Caco-2 (cell line): ENCODE measurements at regions not wholly inside any gene's neighbourhood (a gene's known extent, or its start where the extent isn't known, plus 50 kb on each side); places are given as distances from the start of the nearest gene placed in this dataset.

Experiments used
- BruUV-seq: library from RNA; stranded (reverse); fragments of 400-500 nt; replicated peaks from 2 replicates; lab custom pipeline; 2021; lab: Mats Ljungman, UMichigan
- CTCF ChIA-PET: fragments of 300-600 bp; sonication (Branson Sonifier 250); formaldehyde crosslinking; loops from one replicate; lab custom pipeline; 2022; ENCODE audit warnings: antibody characterized with exemption; lab: Charles Lee
- POLR2A ChIA-PET: fragments of 300-600 bp; sonication (Branson Sonifier 250); formaldehyde crosslinking; loops from one replicate; lab custom pipeline; 2022; ENCODE audit warnings: antibody characterized with exemption; lab: Charles Lee
- DNase-seq, 2 experiments: peaks; one replicate each; pipeline versions ENCODE4 v3.0.0 to v3.0.0-alpha.2; 2020 to 2022
- H3K27me3 ChIP-seq: replicated peaks from 2 replicates; pipeline ENCODE4 v1.6.0; 2011; ENCODE audit warnings: low read length; ENCODE audit not compliant: control insufficient read depth, insufficient read depth
- H3K36me3 ChIP-seq: 2 replicates; pipeline ENCODE4 v1.5.1; 2011; ENCODE audit warnings: low read length; ENCODE audit not compliant: control insufficient read depth, insufficient read depth
- H3K4me1 ChIP-seq: fragments of 250-450 bp; sonication (Bioruptor Pico); 2 replicates; pipeline ENCODE4 v1.5.1; 2020; ENCODE audit warnings: mild to moderate bottlenecking
- H3K4me3 ChIP-seq: 2 replicates; pipeline ENCODE4 v1.5.1; 2011; ENCODE audit warnings: low read depth, mild to moderate bottlenecking, control low read depth, low read length
- H3K9me3 ChIP-seq: fragments of 250-450 bp; sonication (Bioruptor Pico); 2 replicates; pipeline ENCODE4 v1.5.1; 2020; ENCODE audit warnings: mild to moderate bottlenecking, moderate library complexity
- H3K27ac Mint-ChIP-seq: one replicate; pipeline ENCODE4 v1.8.0; 2022; ENCODE audit warnings: mixed read lengths; ENCODE audit not compliant: unreplicated experiment
- H3K27me3 Mint-ChIP-seq: one replicate; pipeline ENCODE4 v1.8.0; 2022; ENCODE audit warnings: mixed read lengths; ENCODE audit not compliant: insufficient read depth, unreplicated experiment
- H3K36me3 Mint-ChIP-seq: one replicate; pipeline ENCODE4 v1.8.0; 2022; ENCODE audit warnings: mild to moderate bottlenecking, mixed read lengths; ENCODE audit not compliant: insufficient read depth, unreplicated experiment
- H3K4me1 Mint-ChIP-seq: one replicate; pipeline ENCODE4 v1.8.0; 2022; ENCODE audit warnings: low read depth, mixed read lengths; ENCODE audit not compliant: unreplicated experiment
- H3K4me3 Mint-ChIP-seq: one replicate; pipeline ENCODE4 v1.8.0; 2022; ENCODE audit warnings: mild to moderate bottlenecking, moderate library complexity, mixed read lengths; ENCODE audit not compliant: unreplicated experiment
- H3K9me3 Mint-ChIP-seq: one replicate; pipeline ENCODE4 v1.8.0; 2022; ENCODE audit warnings: mixed read lengths; ENCODE audit not compliant: unreplicated experiment
- intact Hi-C: fragments of 100-400 bp; cut with micrococcal nuclease; formaldehyde crosslinking; loops from one replicate; pipeline ENCODE4 v1.10.0; 2022; ENCODE audit not compliant: unreplicated experiment
- TF ChIP-seq, protein P1 (sequence below), 2 experiments: fragments of 200-600 bp in 1 of 2; IDR thresholded peaks; 1 replicate in 1 of 2; 2 replicates in 1 of 2; pipeline versions ENCODE4 v1.5.1 to v1.8.0; 2011 to 2022; ENCODE audit warnings: antibody characterized with exemption in 1 of 2, control low read depth in 1 of 2, inconsistent platforms in 1 of 2, low read depth in 1 of 2, low read length in 1 of 2, mild to moderate bottlenecking in 1 of 2, moderate library complexity in 1 of 2; ENCODE audit not compliant: insufficient read depth in 1 of 2, severe bottlenecking in 1 of 2, unreplicated experiment in 1 of 2

DNA sequence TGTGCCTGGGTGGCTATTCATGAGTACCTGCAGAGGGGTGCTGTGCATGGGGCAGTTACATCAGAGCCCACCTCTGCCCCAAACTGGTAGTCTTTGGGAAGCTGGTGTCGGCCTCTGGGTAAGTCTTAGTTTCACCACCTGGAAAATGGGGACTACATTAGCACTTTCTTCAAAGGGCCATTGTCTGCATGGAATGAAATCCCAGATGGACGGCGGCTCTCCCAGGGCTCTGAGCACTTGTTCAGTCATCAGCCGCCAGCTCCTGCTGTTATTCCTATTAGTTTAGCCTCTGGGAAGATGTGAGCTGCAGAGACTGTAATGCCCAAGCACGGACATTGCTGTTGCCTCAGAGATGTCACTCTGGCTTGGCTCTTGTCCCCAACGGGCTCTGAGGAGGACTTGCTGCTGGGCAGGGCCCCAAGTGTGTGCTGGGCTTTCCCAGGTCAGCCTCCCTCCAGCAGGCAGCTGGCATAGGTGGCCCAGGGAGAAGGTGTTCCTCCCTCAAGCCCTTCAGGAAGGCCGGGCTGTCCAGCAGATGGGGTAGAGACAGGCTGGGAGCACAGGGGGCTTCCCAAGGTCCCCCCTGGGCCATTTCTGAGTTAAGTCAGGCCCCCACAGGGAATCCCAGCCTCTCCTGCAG lies 268.3 kb downstream of the TFAP2C start:
- CTCF ChIA-PET = interaction anchor here (0.6 kb wide), 1 partner anchor 578 kb away, joined by 4 read pairs; no protein-coding TSS in a partner anchor
- POLR2A ChIA-PET = no interaction called here
- Mint-ChIP-seq H3K4me3 (no peak overlapping the region), H3K36me3 (no peaks in the 10 kb centered on the region), H3K9me3 (peaks cover 19% of the 10 kb centered on the region), H3K27me3 (peaks cover 18% of the 10 kb centered on the region), H3K4me1 (no peaks in the 10 kb centered on the region), H3K27ac (no peak overlapping the region)
- no peaks in the 10 kb centered on the region for H3K36me3 ChIP-seq
- no TSS peak for BruUV-seq
- no peak overlapping the region for H3K4me3 ChIP-seq
- peaks cover 13% of the 10 kb centered on the region; the same call in 1 of the 2 replicates for H3K9me3 ChIP-seq
- DNase-seq = no peak
- no peaks in the 10 kb centered on the region; the same call in 1 of the 2 replicates for H3K27me3 ChIP-seq
- intact Hi-C loops = no loop called here
- TF ChIP-seq, protein P1, sequence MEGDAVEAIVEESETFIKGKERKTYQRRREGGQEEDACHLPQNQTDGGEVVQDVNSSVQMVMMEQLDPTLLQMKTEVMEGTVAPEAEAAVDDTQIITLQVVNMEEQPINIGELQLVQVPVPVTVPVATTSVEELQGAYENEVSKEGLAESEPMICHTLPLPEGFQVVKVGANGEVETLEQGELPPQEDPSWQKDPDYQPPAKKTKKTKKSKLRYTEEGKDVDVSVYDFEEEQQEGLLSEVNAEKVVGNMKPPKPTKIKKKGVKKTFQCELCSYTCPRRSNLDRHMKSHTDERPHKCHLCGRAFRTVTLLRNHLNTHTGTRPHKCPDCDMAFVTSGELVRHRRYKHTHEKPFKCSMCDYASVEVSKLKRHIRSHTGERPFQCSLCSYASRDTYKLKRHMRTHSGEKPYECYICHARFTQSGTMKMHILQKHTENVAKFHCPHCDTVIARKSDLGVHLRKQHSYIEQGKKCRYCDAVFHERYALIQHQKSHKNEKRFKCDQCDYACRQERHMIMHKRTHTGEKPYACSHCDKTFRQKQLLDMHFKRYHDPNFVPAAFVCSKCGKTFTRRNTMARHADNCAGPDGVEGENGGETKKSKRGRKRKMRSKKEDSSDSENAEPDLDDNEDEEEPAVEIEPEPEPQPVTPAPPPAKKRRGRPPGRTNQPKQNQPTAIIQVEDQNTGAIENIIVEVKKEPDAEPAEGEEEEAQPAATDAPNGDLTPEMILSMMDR (IDR thresholded peaks at IDR 0.05; ENCODE audit: insufficient read depth in 1 of 2, low read depth in 1 of 2, low read length in 1 of 2, severe bottlenecking in 1 of 2, unreplicated experiment in 1 of 2) = no peak
- peaks cover 13% of the 10 kb centered on the region; the same call in 1 of the 2 replicates for H3K4me1 ChIP-seq

DNA sequence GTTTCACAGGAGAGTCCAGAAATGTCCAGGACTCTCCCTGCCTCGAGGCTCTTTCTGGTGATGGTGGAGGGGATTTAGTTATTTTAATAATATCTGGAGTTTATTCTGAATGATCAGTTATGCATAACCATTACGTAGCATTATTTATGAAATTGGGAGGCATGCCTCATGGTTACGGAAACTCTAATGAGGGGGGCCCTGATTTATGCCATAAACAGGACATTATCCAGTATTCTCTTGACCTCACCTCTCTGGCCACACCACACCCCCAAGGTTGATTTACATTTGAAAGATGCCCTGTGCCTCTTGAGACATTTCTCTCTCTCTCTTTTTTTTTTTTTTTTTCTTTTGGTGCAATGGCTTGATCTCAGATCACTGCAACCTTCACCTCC lies 268.8 kb downstream of the TFAP2C start:
- H3K4me1 ChIP-seq = peaks cover 13% of the 10 kb centered on the region; the same call in 1 of the 2 replicates
- DNase-seq = no peak
- ChIA-PET POLR2A (no interaction called here), CTCF (no interaction called here)
- Mint-ChIP-seq H3K27ac (no peak overlapping the region), H3K4me1 (no peaks in the 10 kb centered on the region), H3K4me3 (no peak overlapping the region), H3K27me3 (peaks cover 18% of the 10 kb centered on the region), H3K36me3 (no peaks in the 10 kb centered on the region), H3K9me3 (peaks cover 19% of the 10 kb centered on the region)
- H3K27me3 ChIP-seq = no peaks in the 10 kb centered on the region; the same call in 1 of the 2 replicates
- no TSS peak for BruUV-seq
- H3K36me3 ChIP-seq = no peaks in the 10 kb centered on the region
- intact Hi-C loops = no loop called here
- peaks cover 13% of the 10 kb centered on the region; the same call in 1 of the 2 replicates for H3K9me3 ChIP-seq
- TF ChIP-seq, protein P1 (IDR thresholded peaks at IDR 0.05; ENCODE audit: insufficient read depth in 1 of 2, low read depth in 1 of 2, low read length in 1 of 2, severe bottlenecking in 1 of 2, unreplicated experiment in 1 of 2) = no peak
- H3K4me3 ChIP-seq = no peak overlapping the region

DNA sequence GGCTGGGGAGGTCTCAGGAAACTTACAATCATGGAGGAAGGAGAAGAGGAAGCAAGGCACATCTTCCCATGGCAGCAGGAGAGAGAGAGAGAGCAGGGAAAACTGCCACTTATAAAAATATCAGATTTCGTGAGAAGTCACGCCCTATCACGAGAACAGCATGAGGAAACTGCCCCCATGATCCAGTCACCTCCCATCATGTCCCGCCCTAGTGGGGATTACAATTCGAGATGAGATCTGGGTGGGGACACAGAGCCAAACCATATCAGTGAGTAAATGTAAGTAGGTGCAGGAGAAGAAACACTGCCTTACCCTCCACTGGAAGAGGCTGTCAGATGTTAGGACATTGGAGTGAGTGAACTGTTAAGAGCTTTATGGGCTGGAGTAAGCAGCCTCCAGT lies 270.4 kb downstream of the TFAP2C start:
- H3K4me3 ChIP-seq = no peak overlapping the region
- H3K4me1 Mint-ChIP-seq = no peaks in the 10 kb centered on the region
- intact Hi-C loops = no loop called here
- H3K4me3 Mint-ChIP-seq = no peak overlapping the region
- no peaks in the 10 kb centered on the region for H3K36me3 Mint-ChIP-seq
- CTCF ChIA-PET = no interaction called here
- H3K36me3 ChIP-seq = no peaks in the 10 kb centered on the region
- H3K9me3 ChIP-seq = peaks cover 13% of the 10 kb centered on the region; the same call in 1 of the 2 replicates
- no peak for DNase-seq
- POLR2A ChIA-PET = no interaction called here
- BruUV-seq = no TSS peak
- H3K4me1 ChIP-seq = no peaks in the 10 kb centered on the region
- TF ChIP-seq, protein P1 (IDR thresholded peaks at IDR 0.05; ENCODE audit: insufficient read depth in 1 of 2, low read depth in 1 of 2, low read length in 1 of 2, severe bottlenecking in 1 of 2, unreplicated experiment in 1 of 2) = no peak
- H3K27ac Mint-ChIP-seq = no peak overlapping the region
- H3K9me3 Mint-ChIP-seq = peaks cover 19% of the 10 kb centered on the region
- no peaks in the 10 kb centered on the region; the same call in 1 of the 2 replicates for H3K27me3 ChIP-seq
- H3K27me3 Mint-ChIP-seq = peaks cover 18% of the 10 kb centered on the region
